ENCODE measurements at regions not wholly inside any gene's neighbourhood (a gene's known extent, or its start where the extent isn't known, plus 50 kb on each side); places are given as distances from the start of the nearest gene placed in this dataset.

- Histone ChIP-seq H3K27ac (ENCODE audit: low read depth, low read length) (no peak overlapping the region), H3K4me1 (ENCODE audit: control insufficient read depth, insufficient read depth, low read length) (no peaks in the 10 kb centered on the region), H3K27me3 (ENCODE audit: control insufficient read depth, insufficient read depth, low read length) (no peaks in the 10 kb centered on the region), H3K9ac (ENCODE audit: low read length) (no peak overlapping the region), H3K36me3 (ENCODE audit: control insufficient read depth, insufficient read depth, low read length) (no peaks in the 10 kb centered on the region), H3K4me3 (ENCODE audit: low read length) (no peak overlapping the region)
Measured at GRCh38 chr6:169934699-169935347, 183.4 kb downstream of the ERMARD start.

DNA sequence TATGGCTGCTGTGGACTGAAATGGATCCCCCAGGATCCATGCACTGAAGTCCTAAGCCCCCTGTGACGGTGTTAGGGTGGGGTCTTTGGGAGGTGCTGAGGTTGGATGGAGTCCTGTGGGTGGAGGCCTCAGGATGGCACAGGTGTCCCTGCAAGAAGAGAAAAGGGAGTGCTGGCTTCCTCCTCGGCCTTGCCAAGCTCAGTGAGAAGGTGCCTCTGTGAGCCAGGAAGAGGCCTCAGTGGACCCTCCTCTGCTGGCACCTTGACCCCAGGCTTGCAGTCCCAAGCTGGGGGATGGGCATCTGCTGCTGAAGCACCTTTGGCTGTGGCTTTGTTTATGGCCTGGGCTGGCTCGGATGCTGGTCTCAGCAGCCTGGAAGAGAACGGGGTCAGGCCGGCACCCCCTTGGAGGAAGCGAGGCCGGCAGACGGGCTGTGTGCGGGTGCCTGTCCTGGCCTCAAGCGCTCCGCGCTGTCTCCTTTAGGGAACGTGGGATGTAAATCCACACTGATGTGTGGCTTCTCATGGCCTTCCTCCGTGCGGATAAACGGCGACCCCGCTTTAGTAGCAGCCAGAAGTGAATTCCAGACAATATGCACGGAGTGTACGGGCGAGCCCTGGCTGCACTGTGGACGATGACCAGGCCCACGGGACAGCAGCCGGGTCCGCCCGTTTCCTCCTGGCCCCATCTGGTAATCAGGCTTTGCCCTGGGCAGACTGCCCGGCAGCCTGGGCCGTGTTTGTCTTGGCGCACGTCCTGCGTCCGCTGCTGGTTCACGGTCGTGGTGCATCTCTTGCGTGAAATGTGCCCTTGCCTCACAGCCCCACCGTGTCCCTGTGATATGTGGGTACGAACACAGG is 182.6 kb downstream of the ERMARD start:
- H3K4me3 ChIP-seq (ENCODE audit: low read length) = no peak overlapping the region
- no peak overlapping the region for H3K9ac ChIP-seq (ENCODE audit: low read length)
- no peak overlapping the region for H3K27ac ChIP-seq (ENCODE audit: low read depth, low read length)
- H3K36me3 ChIP-seq (ENCODE audit: control insufficient read depth, insufficient read depth, low read length) = no peaks in the 10 kb centered on the region
- no peaks in the 10 kb centered on the region for H3K4me1 ChIP-seq (ENCODE audit: control insufficient read depth, insufficient read depth, low read length)
- no peaks in the 10 kb centered on the region for H3K27me3 ChIP-seq (ENCODE audit: control insufficient read depth, insufficient read depth, low read length)

DNA sequence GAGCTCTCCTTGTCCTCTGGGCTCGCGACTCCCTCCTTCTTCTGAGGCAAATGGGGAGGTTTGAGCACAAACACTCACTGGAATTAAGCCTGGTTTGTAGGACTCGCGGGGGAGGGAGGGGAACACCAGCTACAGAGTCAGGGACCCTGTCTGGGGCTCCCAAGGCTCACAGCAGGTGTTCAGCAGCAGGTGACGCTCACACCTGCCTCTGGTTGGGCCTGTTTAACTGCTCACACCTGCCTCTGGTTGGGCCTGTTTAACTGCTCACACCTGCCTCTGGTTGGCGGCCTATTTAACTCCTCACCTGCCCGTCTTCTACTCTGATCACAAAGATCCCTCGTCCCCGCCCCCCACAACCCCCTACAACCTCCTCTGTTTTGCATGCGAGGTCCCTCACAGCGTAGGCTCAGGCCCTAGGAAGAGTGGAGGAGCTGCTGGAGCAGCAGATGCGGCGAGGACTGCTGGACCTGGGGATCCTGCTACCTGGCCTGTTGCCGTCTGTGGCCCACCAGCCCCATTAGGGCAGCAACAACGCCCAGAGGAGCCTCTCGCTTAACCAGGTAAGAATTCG is 181.9 kb downstream of the ERMARD start:
- Histone ChIP-seq H3K4me3 (ENCODE audit: low read length) (no peak overlapping the region), H3K4me1 (ENCODE audit: control insufficient read depth, insufficient read depth, low read length) (no peaks in the 10 kb centered on the region), H3K27me3 (ENCODE audit: control insufficient read depth, insufficient read depth, low read length) (no peaks in the 10 kb centered on the region), H3K36me3 (ENCODE audit: control insufficient read depth, insufficient read depth, low read length) (no peaks in the 10 kb centered on the region), H3K9ac (ENCODE audit: low read length) (no peak overlapping the region), H3K27ac (ENCODE audit: low read depth, low read length) (no peak overlapping the region)

DNA sequence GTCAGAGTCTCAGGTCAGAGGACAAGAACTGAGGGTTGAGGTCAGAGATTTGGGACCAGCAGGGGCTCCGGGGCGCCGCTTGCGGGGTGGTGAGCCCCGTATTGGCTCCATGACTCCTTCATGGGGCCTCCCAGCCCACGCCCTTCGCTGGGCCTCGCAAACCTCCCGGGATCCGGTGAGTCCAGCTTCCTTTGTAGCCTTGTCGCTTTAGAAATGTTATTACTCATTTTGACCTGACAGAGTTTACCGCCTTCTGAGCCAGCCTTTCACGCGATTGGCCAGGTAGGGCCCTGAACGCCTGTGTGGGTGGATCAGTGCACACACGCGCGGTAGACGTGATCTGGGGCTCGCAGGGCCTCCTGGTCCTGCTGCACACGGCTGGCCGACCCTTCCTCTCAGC is 181.1 kb downstream of the ERMARD start:
- Histone ChIP-seq H3K36me3 (ENCODE audit: control insufficient read depth, insufficient read depth, low read length) (no peaks in the 10 kb centered on the region), H3K27me3 (ENCODE audit: control insufficient read depth, insufficient read depth, low read length) (no peaks in the 10 kb centered on the region), H3K4me3 (ENCODE audit: low read length) (no peak overlapping the region), H3K27ac (ENCODE audit: low read depth, low read length) (no peak overlapping the region), H3K4me1 (ENCODE audit: control insufficient read depth, insufficient read depth, low read length) (no peaks in the 10 kb centered on the region), H3K9ac (ENCODE audit: low read length) (no peak overlapping the region)

DNA sequence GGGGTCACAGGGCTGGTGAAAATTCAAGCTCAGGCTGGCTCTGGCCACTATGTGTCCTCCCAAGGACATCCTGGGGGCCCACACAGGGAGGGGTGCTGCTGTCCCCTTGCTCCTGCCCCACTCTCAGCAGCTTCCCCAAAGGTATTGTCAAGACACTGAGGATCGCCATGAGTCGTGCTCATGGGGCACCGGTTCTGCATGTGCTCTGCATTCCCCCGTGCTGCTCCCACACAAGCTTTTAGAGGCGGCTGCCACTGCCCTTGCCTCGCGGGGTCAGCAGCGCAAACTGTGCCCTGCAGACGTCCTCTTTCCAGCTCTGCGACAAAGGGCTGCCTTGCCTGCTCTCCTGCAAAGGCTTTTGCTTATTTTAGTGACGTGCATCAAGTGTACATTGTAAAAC is 179.8 kb downstream of the ERMARD start:
- Histone ChIP-seq H3K4me3 (ENCODE audit: low read length) (no peak overlapping the region), H3K4me1 (ENCODE audit: control insufficient read depth, insufficient read depth, low read length) (no peaks in the 10 kb centered on the region), H3K27me3 (ENCODE audit: control insufficient read depth, insufficient read depth, low read length) (peaks cover 3% of the 10 kb centered on the region), H3K36me3 (ENCODE audit: control insufficient read depth, insufficient read depth, low read length) (no peaks in the 10 kb centered on the region), H3K27ac (ENCODE audit: low read depth, low read length) (no peak overlapping the region), H3K9ac (ENCODE audit: low read length) (no peak overlapping the region)

- Histone ChIP-seq H3K4me1 (ENCODE audit: control insufficient read depth, insufficient read depth, low read length) (no peaks in the 10 kb centered on the region), H3K4me3 (ENCODE audit: low read length) (no peak overlapping the region), H3K9ac (ENCODE audit: low read length) (no peak overlapping the region), H3K27me3 (ENCODE audit: control insufficient read depth, insufficient read depth, low read length) (peaks cover 3% of the 10 kb centered on the region), H3K27ac (ENCODE audit: low read depth, low read length) (no peak overlapping the region), H3K36me3 (ENCODE audit: control insufficient read depth, insufficient read depth, low read length) (no peaks in the 10 kb centered on the region)
Measured at GRCh38 chr6:169930799-169931198, 179.4 kb downstream of the ERMARD start.

DNA sequence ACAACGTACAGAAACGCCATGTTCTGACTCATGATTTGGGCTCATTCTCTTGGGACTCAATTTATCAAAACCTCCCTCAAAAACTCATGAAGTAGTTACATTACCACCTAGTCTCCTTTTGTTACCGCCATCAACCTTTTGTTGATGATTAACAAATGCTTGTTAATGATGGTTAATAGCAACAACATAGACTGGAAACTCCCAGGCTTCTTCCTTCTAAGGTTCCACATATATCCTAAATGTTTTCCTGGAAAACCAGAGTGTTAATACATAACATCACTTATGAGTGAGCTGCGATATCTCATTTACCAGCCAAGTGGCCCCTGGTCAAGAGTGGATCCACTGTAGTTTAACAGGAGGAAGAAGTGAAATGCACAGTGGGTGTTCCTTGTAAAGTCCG is 176.3 kb downstream of the ERMARD start:
- H3K27me3 ChIP-seq (ENCODE audit: control insufficient read depth, insufficient read depth, low read length) = peaks cover 6% of the 10 kb centered on the region
- H3K27ac ChIP-seq (ENCODE audit: low read depth, low read length) = no peak overlapping the region
- H3K36me3 ChIP-seq (ENCODE audit: control insufficient read depth, insufficient read depth, low read length) = no peaks in the 10 kb centered on the region
- no peak overlapping the region for H3K9ac ChIP-seq (ENCODE audit: low read length)
- H3K4me1 ChIP-seq (ENCODE audit: control insufficient read depth, insufficient read depth, low read length) = no peaks in the 10 kb centered on the region
- no peak overlapping the region for H3K4me3 ChIP-seq (ENCODE audit: low read length)

DNA sequence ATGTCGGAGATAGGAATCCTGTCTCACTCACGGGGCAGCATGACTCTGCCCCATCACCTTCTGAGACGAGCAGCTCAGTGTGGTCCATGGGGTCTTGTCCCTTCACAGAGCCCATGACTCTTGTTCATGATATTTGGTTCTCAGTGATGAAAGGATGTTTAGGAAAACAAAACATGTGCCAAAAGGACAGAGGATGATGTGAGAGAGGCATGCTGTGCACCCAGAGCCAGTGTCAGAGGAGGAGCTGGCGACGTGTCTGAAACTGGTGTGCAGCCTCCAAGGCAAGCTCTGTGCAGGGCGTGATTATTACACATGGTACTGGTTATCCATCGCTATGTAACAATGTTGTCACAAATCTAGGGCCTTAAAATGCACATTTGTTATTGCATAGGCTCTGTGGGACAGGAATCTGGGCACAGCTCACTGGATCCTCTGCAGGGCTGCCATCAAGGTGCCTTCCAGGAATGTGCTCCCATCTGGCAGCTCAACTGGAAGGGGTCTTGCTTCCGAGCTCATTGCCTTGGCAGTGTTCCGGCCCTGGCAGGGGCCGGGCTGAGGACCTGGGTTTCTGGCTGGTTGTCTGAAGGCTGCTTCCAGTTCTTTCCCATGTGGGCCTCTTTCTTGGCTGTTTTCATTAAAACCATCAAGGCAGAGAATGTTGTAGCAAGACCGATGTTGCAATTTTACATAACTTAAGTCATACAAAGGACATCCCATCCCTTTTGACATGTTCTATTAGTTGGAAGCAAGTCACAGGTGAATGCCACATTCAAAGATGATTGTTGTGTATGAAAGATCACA is 175.4 kb downstream of the ERMARD start:
- Histone ChIP-seq H3K27ac (ENCODE audit: low read depth, low read length) (no peak overlapping the region), H3K4me3 (ENCODE audit: low read length) (no peak overlapping the region), H3K36me3 (ENCODE audit: control insufficient read depth, insufficient read depth, low read length) (no peaks in the 10 kb centered on the region), H3K27me3 (ENCODE audit: control insufficient read depth, insufficient read depth, low read length) (peaks cover 6% of the 10 kb centered on the region), H3K9ac (ENCODE audit: low read length) (no peak overlapping the region), H3K4me1 (ENCODE audit: control insufficient read depth, insufficient read depth, low read length) (no peaks in the 10 kb centered on the region)

DNA sequence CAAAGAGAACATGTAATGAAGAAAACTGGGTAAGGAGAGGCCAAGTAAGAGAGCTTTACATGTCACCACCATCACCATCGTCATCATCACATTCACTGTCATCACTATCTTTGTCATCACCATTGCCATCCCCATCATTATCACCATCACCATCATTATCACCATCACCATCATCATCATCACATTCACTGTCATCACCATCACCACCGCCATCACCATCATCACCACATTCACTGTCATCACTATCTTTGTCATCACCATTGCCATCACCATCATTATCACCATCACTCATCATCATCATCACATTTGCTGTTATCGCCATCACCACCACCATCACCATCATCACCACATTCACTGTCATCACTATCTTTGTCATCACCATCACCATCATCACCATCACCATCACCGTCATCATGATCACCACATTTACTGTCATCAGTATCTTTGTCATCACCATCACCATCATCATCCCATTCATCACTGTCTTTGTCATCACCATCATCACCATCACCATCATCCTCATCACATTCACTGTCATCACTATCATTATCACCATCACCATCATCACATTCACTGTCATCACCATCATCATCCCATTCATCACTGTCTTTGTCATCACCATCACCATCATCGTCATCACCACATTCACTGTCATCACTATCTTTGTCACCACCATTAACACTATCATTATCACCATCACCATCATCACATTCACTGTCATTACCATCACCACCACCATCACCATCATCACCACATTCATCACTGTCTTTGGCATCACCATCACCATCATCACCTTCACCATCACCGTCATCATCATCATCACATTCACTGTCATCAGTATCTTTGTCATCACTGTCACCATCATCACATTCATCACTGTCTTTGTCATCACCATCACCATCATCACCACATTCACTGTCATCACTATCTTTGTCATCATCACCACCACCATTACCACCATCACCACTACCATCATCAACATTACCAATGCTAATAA is 172.3 kb downstream of the ERMARD start:
- Histone ChIP-seq H3K36me3 (ENCODE audit: control insufficient read depth, insufficient read depth, low read length) (no peaks in the 10 kb centered on the region), H3K27ac (ENCODE audit: low read depth, low read length) (no peak overlapping the region), H3K27me3 (ENCODE audit: control insufficient read depth, insufficient read depth, low read length) (peaks cover 6% of the 10 kb centered on the region), H3K9ac (ENCODE audit: low read length) (no peak overlapping the region), H3K4me1 (ENCODE audit: control insufficient read depth, insufficient read depth, low read length) (no peaks in the 10 kb centered on the region), H3K4me3 (ENCODE audit: low read length) (no peak overlapping the region)

GRCh38 chr6:169921853-169922824 is 170.7 kb downstream of the ERMARD start:
- Histone ChIP-seq H3K4me1 (ENCODE audit: control insufficient read depth, insufficient read depth, low read length) (no peaks in the 10 kb centered on the region), H3K4me3 (ENCODE audit: low read length) (no peak overlapping the region), H3K27ac (ENCODE audit: low read depth, low read length) (no peak overlapping the region), H3K27me3 (ENCODE audit: control insufficient read depth, insufficient read depth, low read length) (peaks cover 6% of the 10 kb centered on the region), H3K9ac (ENCODE audit: low read length) (no peak overlapping the region), H3K36me3 (ENCODE audit: control insufficient read depth, insufficient read depth, low read length) (no peaks in the 10 kb centered on the region)

GRCh38 chr6:169921217-169921616 is 169.8 kb downstream of the ERMARD start:
- Histone ChIP-seq H3K4me3 (ENCODE audit: low read length) (no peak overlapping the region), H3K9ac (ENCODE audit: low read length) (no peak overlapping the region), H3K36me3 (ENCODE audit: control insufficient read depth, insufficient read depth, low read length) (no peaks in the 10 kb centered on the region), H3K27ac (ENCODE audit: low read depth, low read length) (no peak overlapping the region), H3K4me1 (ENCODE audit: control insufficient read depth, insufficient read depth, low read length) (no peaks in the 10 kb centered on the region), H3K27me3 (ENCODE audit: control insufficient read depth, insufficient read depth, low read length) (peaks cover 3% of the 10 kb centered on the region)

All from rectal smooth muscle tissue (tissue), 1 donor.